ENCODE measurements at regions not wholly inside any gene's neighbourhood (a gene's known extent, or its start where the extent isn't known, plus 50 kb on each side); places are given as distances from the start of the nearest gene placed in this dataset.

DNA sequence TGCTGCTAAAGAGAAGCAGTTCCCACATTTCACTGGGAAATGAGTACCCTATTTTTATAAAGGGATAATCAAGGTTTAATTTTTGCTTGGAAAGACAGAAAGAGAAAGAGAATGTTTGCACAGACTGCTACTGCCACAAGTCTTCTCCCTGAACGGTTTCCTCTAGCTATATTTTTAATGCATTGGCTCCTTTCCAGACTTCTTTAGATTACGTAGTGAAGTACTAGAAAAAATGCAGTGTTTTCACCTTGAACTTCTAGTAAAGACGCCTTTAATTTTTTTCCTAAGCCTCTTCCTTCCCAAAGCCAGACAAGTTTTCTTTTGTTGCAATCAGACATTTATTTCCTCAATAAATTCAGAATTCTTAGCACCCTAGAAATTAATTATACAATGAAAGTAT lies 248.3 kb upstream of the CCDC54 start:
- peaks cover 6 to 8% of the 10 kb centered on the region in 2 experiments for H3K4me1 ChIP-seq (ENCODE audit: control insufficient read depth in 1 of 2, insufficient read depth in 2 of 2, low read length in 2 of 2)
- H3K27ac ChIP-seq (ENCODE audit: low read depth, low read length): no peak overlapping the region
- no peak overlapping the region for H2AFZ ChIP-seq (ENCODE audit: insufficient read depth, low read length, poor library complexity)
- no peaks in the 10 kb centered on the region for H3K27me3 ChIP-seq (ENCODE audit: insufficient read depth, low read length)
- no peak overlapping the region for H4K91ac ChIP-seq (ENCODE audit: low read depth, low read length)
- H2BK12ac ChIP-seq (ENCODE audit: low read length): no peak overlapping the region
- H2BK5ac ChIP-seq (ENCODE audit: low read depth, low read length, poor library complexity): no peak overlapping the region
- peaks cover 0 to 2% of the 10 kb centered on the region in 2 experiments for H3K36me3 ChIP-seq (ENCODE audit: control insufficient read depth in 1 of 2, insufficient read depth in 2 of 2, low read length in 2 of 2)
- no peak overlapping the region for H4K12ac ChIP-seq (ENCODE audit: low read depth, low read length)
- no CpG with 5 or more reads among the region's 3 CpGs for WGBS (ENCODE audit: extremely low coverage, insufficient coverage, insufficient read length)
- H3K4me3 ChIP-seq (ENCODE audit: low read depth, low read length): no peak overlapping the region
- no peak overlapping the region for H3K4me2 ChIP-seq (ENCODE audit: low read length)
- H3K9me3 ChIP-seq (ENCODE audit: insufficient read depth, low read depth, low read length): peaks cover 2% of the 10 kb centered on the region
- no peak for DNase-seq
- no peak overlapping the region for H2BK120ac ChIP-seq (ENCODE audit: insufficient read depth, low read length, poor library complexity)
- no peak overlapping the region for H3K4ac ChIP-seq (ENCODE audit: low read depth, low read length)
- H3K9ac ChIP-seq (ENCODE audit: low read length): no peak overlapping the region
- H4K8ac ChIP-seq (ENCODE audit: low read depth, low read length): no peak overlapping the region
- H3K23ac ChIP-seq (ENCODE audit: low read length): no peak overlapping the region
- no peak overlapping the region for H2AK5ac ChIP-seq (ENCODE audit: low read length)
- H3K14ac ChIP-seq (ENCODE audit: low read length): no peak overlapping the region
- H3K79me1 ChIP-seq (ENCODE audit: low read length): peaks cover 15% of the 10 kb centered on the region
- no peak overlapping the region for H3K18ac ChIP-seq (ENCODE audit: low read length)
- H3K79me2 ChIP-seq (ENCODE audit: control insufficient read depth, insufficient read depth, low read length, poor library complexity): peaks cover 3% of the 10 kb centered on the region

DNA sequence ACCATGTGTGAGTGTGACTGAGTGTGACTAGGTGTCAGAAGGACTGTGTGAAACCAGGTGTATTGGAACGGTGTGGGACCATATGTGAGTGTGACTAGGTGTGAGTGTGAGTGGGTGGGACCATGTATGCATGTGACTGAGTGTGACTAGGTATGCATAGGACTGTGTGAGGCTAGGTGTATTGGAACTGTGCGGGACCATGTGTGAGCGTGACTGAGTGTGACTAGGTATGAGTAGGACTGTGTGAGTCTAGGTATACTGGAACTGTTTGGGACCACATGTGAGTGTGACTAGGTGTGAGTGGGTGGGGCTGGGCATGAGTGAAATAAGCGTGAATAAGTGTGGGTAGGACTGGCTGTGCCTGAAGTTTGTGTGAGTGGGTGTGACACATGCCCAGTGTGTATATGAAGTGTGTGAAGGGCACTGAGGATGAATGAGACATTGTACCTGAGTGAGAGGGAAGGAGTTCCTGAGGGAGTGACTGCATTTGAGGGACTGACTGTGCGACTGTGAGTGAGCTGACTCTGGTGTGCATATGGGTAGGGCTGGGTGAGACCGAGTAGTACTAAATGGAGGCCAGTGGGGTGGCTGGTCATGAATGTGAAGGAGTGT lies 247.0 kb upstream of the CCDC54 start:
- H3K27ac ChIP-seq (ENCODE audit: low read depth, low read length): no peak overlapping the region
- H4K91ac ChIP-seq (ENCODE audit: low read depth, low read length): peak overlapping the region; percentile 60
- WGBS (ENCODE audit: extremely low coverage, insufficient coverage, insufficient read length): no CpG with 5 or more reads among the region's 6 CpGs

DNA sequence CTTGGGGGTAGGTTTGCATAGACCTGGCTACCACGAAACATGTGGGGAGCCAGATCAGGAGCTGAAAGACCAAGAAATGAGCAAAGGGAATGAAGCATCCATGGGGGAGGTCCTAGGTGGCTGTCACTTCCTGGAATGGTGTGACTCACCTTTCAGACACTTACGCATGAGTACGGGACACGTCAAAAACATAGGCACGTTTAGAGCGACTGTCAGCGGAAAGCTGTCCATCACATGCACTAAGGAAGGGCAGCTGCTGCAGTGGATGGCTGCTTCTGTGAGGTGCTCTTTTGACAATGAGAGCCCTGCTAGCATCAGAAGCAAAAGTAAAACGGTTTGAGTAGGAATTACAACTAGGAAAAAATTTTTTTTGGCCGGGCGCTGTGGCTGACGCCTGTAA lies 244.6 kb upstream of the CCDC54 start:
- H3K23ac ChIP-seq (ENCODE audit: low read length): no peak overlapping the region
- H3K79me2 ChIP-seq (ENCODE audit: control insufficient read depth, insufficient read depth, low read length, poor library complexity): peaks cover 3% of the 10 kb centered on the region
- H3K79me1 ChIP-seq (ENCODE audit: low read length): peaks cover 17% of the 10 kb centered on the region
- H3K4me1 ChIP-seq (ENCODE audit: control insufficient read depth in 1 of 2, insufficient read depth in 2 of 2, low read length in 2 of 2): peaks cover 6 to 9% of the 10 kb centered on the region in 2 experiments
- H4K91ac ChIP-seq (ENCODE audit: low read depth, low read length): peak overlapping the region; percentile 97
- peak overlapping the region; percentile 97 for H2BK120ac ChIP-seq (ENCODE audit: insufficient read depth, low read length, poor library complexity)
- peaks cover 2% of the 10 kb centered on the region for H3K9me3 ChIP-seq (ENCODE audit: insufficient read depth, low read depth, low read length)
- WGBS (ENCODE audit: extremely low coverage, insufficient coverage, insufficient read length): no CpG with 5 or more reads among the region's 11 CpGs
- peak overlapping the region; percentile 34 for H3K4ac ChIP-seq (ENCODE audit: low read depth, low read length)
- peak overlapping the region; percentile 73 for H4K12ac ChIP-seq (ENCODE audit: low read depth, low read length)
- peak overlapping the region; percentile 72 for H4K8ac ChIP-seq (ENCODE audit: low read depth, low read length)
- no peak overlapping the region for H3K4me3 ChIP-seq (ENCODE audit: low read depth, low read length)
- H2BK5ac ChIP-seq (ENCODE audit: low read depth, low read length, poor library complexity): peak overlapping the region; percentile 83
- peak overlapping the region; percentile 37 for H2AFZ ChIP-seq (ENCODE audit: insufficient read depth, low read length, poor library complexity)
- no peak overlapping the region for H3K9ac ChIP-seq (ENCODE audit: low read length)
- peak overlapping the region; percentile 86 for H2BK12ac ChIP-seq (ENCODE audit: low read length)
- peaks cover 0 to 2% of the 10 kb centered on the region in 2 experiments for H3K36me3 ChIP-seq (ENCODE audit: control insufficient read depth in 1 of 2, insufficient read depth in 2 of 2, low read length in 2 of 2)
- no peaks in the 10 kb centered on the region for H3K27me3 ChIP-seq (ENCODE audit: insufficient read depth, low read length)
- H3K18ac ChIP-seq (ENCODE audit: low read length): peak overlapping the region; percentile 42
- peak overlapping the region; percentile 91 for H3K27ac ChIP-seq (ENCODE audit: low read depth, low read length)
- peak overlapping the region; percentile 60 for H2AK5ac ChIP-seq (ENCODE audit: low read length)
- H3K14ac ChIP-seq (ENCODE audit: low read length): peak overlapping the region; percentile 33
- H3K4me2 ChIP-seq (ENCODE audit: low read length): no peak overlapping the region
- DNase-seq: peak; percentile 24 to 27

More for the DNA sequence above, 247.0 kb upstream of the CCDC54 start:
- DNase-seq: no peak
- Histone ChIP-seq H3K79me1 (ENCODE audit: low read length) (peaks cover 14% of the 10 kb centered on the region), H2BK12ac (ENCODE audit: low read length) (peak overlapping the region; percentile 55), H3K4ac (ENCODE audit: low read depth, low read length) (peak overlapping the region; percentile 27), H2AK5ac (ENCODE audit: low read length) (peak overlapping the region; percentile 88), H4K8ac (ENCODE audit: low read depth, low read length) (peak overlapping the region; percentile 7), H3K4me1 (ENCODE audit: control insufficient read depth in 1 of 2, insufficient read depth in 2 of 2, low read length in 2 of 2) (peaks cover 6% of the 10 kb centered on the region in 2 experiments), H3K79me2 (ENCODE audit: control insufficient read depth, insufficient read depth, low read length, poor library complexity) (peaks cover 3% of the 10 kb centered on the region), H3K36me3 (ENCODE audit: control insufficient read depth in 1 of 2, insufficient read depth in 2 of 2, low read length in 2 of 2) (peaks cover 0 to 2% of the 10 kb centered on the region in 2 experiments), H3K23ac (ENCODE audit: low read length) (no peak overlapping the region), H3K27me3 (ENCODE audit: insufficient read depth, low read length) (no peaks in the 10 kb centered on the region), H2BK120ac (ENCODE audit: insufficient read depth, low read length, poor library complexity) (peak overlapping the region; percentile 61), H4K12ac (ENCODE audit: low read depth, low read length) (no peak overlapping the region), H3K18ac (ENCODE audit: low read length) (peak overlapping the region; percentile 52), H3K14ac (ENCODE audit: low read length) (peak overlapping the region; percentile 82), H2AFZ (ENCODE audit: insufficient read depth, low read length, poor library complexity) (no peak overlapping the region), H3K4me2 (ENCODE audit: low read length) (no peak overlapping the region), H2BK5ac (ENCODE audit: low read depth, low read length, poor library complexity) (no peak overlapping the region), H3K9me3 (ENCODE audit: insufficient read depth, low read depth, low read length) (peaks cover 2% of the 10 kb centered on the region), H3K4me3 (ENCODE audit: low read depth, low read length) (no peak overlapping the region), H3K9ac (ENCODE audit: low read length) (no peak overlapping the region)

DNA sequence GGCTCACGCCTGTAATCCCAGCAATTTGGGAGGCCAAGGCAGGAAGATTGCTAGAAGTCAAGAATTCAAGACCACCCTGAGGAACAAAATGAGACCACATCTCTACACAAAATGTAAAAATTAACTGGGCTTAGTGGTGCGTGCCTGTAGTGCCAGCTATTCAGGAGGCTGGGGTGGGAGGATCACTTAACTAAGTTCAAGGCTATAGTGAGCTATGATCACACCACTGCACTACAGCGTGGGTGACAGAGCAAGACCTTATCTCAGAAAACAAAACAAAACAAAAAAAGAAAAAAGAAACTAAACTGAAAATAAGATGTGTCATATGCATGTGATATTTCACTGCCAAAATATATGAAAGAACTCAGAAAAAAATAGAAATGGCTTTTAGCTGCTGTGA lies 243.3 kb upstream of the CCDC54 start:
- Histone ChIP-seq H2AK5ac (ENCODE audit: low read length) (no peak overlapping the region), H2BK120ac (ENCODE audit: insufficient read depth, low read length, poor library complexity) (peak overlapping the region; percentile 62), H3K27me3 (ENCODE audit: insufficient read depth, low read length) (no peaks in the 10 kb centered on the region), H2BK12ac (ENCODE audit: low read length) (peak overlapping the region; percentile 24), H3K4me3 (ENCODE audit: low read depth, low read length) (no peak overlapping the region), H3K79me1 (ENCODE audit: low read length) (peaks cover 17% of the 10 kb centered on the region), H3K4me2 (ENCODE audit: low read length) (no peak overlapping the region), H3K9me3 (ENCODE audit: insufficient read depth, low read depth, low read length) (peaks cover 2% of the 10 kb centered on the region), H3K23ac (ENCODE audit: low read length) (no peak overlapping the region), H3K9ac (ENCODE audit: low read length) (no peak overlapping the region), H4K91ac (ENCODE audit: low read depth, low read length) (peak overlapping the region; percentile 61), H3K36me3 (ENCODE audit: control insufficient read depth in 1 of 2, insufficient read depth in 2 of 2, low read length in 2 of 2) (peaks cover 0 to 2% of the 10 kb centered on the region in 2 experiments), H3K4ac (ENCODE audit: low read depth, low read length) (no peak overlapping the region), H4K8ac (ENCODE audit: low read depth, low read length) (peak overlapping the region; percentile 74), H3K4me1 (ENCODE audit: control insufficient read depth in 1 of 2, insufficient read depth in 2 of 2, low read length in 2 of 2) (peaks cover 6 to 9% of the 10 kb centered on the region in 2 experiments), H3K27ac (ENCODE audit: low read depth, low read length) (peak overlapping the region; percentile 91), H3K18ac (ENCODE audit: low read length) (no peak overlapping the region), H2AFZ (ENCODE audit: insufficient read depth, low read length, poor library complexity) (no peak overlapping the region), H3K14ac (ENCODE audit: low read length) (peak overlapping the region; percentile 34), H2BK5ac (ENCODE audit: low read depth, low read length, poor library complexity) (peak overlapping the region; percentile 87), H3K79me2 (ENCODE audit: control insufficient read depth, insufficient read depth, low read length, poor library complexity) (peaks cover 3% of the 10 kb centered on the region), H4K12ac (ENCODE audit: low read depth, low read length) (no peak overlapping the region)
- WGBS (ENCODE audit: extremely low coverage, insufficient coverage, insufficient read length): no CpG with 5 or more reads among the region's 3 CpGs
- DNase-seq: no peak

Data from trophoblast cell (in vitro differentiated cells and primary cell).